ENCODE measurements at regions not wholly inside any gene's neighbourhood (a gene's known extent, or its start where the extent isn't known, plus 50 kb on each side); places are given as distances from the start of the nearest gene placed in this dataset.

DNA sequence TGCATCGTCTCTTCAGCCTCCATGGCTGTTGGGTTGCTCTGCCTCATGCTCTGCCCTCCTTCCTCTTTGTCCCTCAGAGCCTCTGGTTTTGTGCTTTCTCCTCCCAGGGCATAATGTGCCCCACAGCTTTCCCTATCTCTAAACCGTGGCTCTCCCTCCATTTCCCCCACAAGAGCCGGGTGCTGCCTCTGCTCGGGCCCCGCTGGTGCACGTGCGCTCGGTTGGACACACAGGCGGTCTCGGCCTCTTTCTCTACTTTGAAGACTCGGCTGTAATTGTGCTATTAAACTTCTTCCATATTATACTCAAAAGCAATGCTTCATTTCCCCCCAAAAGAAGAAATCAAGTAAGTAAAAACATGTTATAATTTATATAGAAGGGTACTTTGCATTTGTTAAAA, 109.7 kb upstream of the KLF14 start:
- DNase-seq (no peak), ATAC-seq (no peak)
- no peaks in the 10 kb centered on the region for H3K36me3 ChIP-seq
- in situ Hi-C loops (cut with MboI; ENCODE audit: low sequenced_read_pairs in 4 of 4) = no loop called here
- H3K4me3 ChIP-seq = no peak overlapping the region
- H3K9me3 ChIP-seq = no peaks in the 10 kb centered on the region
- H3K27ac ChIP-seq = no peak overlapping the region
- TF ChIP-seq POLR2A (IDR thresholded peaks at IDR 0.05) = no peak
- no peak for TF ChIP-seq CTCF (IDR thresholded peaks at IDR 0.05 in 4 of 5, conservative IDR thresholded peaks at IDR 0.05 in 1 of 5)
- H3K27me3 ChIP-seq = no peaks in the 10 kb centered on the region
- H3K4me1 ChIP-seq = no peaks in the 10 kb centered on the region
- intact Hi-C loops (cut with DNase I; ENCODE audit: low total_unique reads) = no loop called here

DNA sequence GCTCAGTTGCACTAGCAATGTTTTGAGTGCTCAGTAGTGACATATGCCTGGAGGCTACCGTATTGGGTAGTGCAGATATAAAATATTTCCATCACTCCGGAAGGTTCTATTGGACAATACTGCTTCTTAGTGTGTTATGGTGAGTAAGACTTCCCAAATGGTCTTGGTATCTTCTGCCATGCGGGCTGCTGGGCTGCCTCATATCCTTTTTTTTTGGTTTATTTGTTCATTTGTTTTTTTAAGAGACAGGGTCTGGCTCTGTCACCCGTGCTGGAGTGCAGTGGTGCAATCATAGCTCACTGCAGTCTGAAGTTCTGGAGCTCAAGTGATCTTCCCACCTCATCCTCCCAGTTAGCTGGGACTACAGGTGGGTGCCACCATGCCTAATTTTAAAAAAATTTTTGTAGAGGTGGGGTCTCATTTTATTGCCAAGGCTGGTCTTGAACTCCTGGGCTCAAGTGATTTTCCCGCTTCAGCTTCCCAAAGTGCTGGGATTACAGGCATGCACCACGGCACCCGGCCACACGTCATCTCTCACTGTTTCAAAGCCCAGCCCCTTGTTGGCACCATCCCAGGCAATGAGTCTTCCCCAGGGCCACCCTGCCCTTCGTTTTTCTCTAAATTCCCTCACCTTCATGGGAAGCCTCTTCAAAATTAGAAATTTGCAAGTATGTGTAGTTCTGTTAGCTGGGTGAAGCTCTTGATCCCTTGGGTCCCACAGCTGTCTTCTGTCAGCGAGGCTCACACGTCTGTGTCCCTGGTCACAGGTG, 111.0 kb upstream of the KLF14 start:
- no peaks in the 10 kb centered on the region for H3K4me1 ChIP-seq
- no peaks in the 10 kb centered on the region for H3K27me3 ChIP-seq
- intact Hi-C loops (cut with DNase I; ENCODE audit: low total_unique reads) (no loop called here), in situ Hi-C loops (cut with MboI; ENCODE audit: low sequenced_read_pairs in 4 of 4) (no loop called here)
- H3K27ac ChIP-seq = no peak overlapping the region
- no peak overlapping the region for H3K4me3 ChIP-seq
- H3K36me3 ChIP-seq = no peaks in the 10 kb centered on the region
- TF ChIP-seq CTCF (IDR thresholded peaks at IDR 0.05 in 4 of 5, conservative IDR thresholded peaks at IDR 0.05 in 1 of 5) (no peak), POLR2A (IDR thresholded peaks at IDR 0.05) (no peak)
- no peaks in the 10 kb centered on the region for H3K9me3 ChIP-seq
- ATAC-seq = no peak
- DNase-seq = no peak

DNA sequence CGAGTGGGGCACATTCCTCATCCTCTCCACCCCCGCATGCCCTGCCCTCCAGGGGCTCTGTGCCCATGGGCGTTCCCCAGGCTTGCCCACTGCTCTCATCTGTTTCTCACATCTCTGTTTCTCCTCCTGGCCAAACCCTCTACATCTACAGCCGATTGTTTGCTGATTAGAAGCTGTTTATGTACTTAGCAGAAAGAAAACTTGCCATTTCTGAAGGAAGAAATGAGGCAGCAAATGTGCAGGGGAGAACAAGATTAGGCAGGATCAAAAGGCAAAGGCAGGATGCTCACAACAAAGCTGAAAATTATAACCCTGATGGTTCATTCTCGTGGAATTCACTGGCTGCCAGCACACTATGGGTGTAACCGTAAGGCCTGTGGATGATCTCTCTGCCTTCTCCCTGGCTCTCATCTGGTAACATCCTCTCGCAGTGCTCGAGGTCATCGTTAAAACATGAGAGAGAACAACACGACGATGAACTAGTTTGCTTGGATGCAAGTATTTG, 111.6 kb upstream of the KLF14 start:
- no peak for TF ChIP-seq POLR2A (IDR thresholded peaks at IDR 0.05)
- TF ChIP-seq CTCF (IDR thresholded peaks at IDR 0.05 in 4 of 5, conservative IDR thresholded peaks at IDR 0.05 in 1 of 5) = no peak
- ATAC-seq (no peak), DNase-seq (no peak)
- Histone ChIP-seq H3K27ac (no peak overlapping the region), H3K27me3 (no peaks in the 10 kb centered on the region), H3K36me3 (no peaks in the 10 kb centered on the region), H3K9me3 (no peaks in the 10 kb centered on the region), H3K4me1 (no peaks in the 10 kb centered on the region), H3K4me3 (no peak overlapping the region)
- intact Hi-C loops (cut with DNase I; ENCODE audit: low total_unique reads) (no loop called here), in situ Hi-C loops (cut with MboI; ENCODE audit: low sequenced_read_pairs in 4 of 4) (no loop called here)

- Histone ChIP-seq H3K4me3 (no peak overlapping the region), H3K9me3 (no peaks in the 10 kb centered on the region), H3K4me1 (no peaks in the 10 kb centered on the region), H3K36me3 (peaks cover 0 to 20% of the 10 kb centered on the region in 2 donors), H3K27me3 (no peaks in the 10 kb centered on the region), H3K27ac (no peak overlapping the region)
- ATAC-seq (no peak), DNase-seq (no peak)
- in situ Hi-C loops (cut with MboI; ENCODE audit: low sequenced_read_pairs in 4 of 4) (loop anchor here in 1 of 4 donors (25.0 kb wide), 2 partner anchors 188 to 813 kb away; no protein-coding TSS in a partner anchor), intact Hi-C loops (cut with DNase I; ENCODE audit: low total_unique reads) (no loop called here)
- TF ChIP-seq POLR2A (IDR thresholded peaks at IDR 0.05) (no peak), CTCF (IDR thresholded peaks at IDR 0.05 in 4 of 5, conservative IDR thresholded peaks at IDR 0.05 in 1 of 5) (no peak)
Measured at GRCh38 chr7:130849604-130850003, 115.6 kb upstream of the KLF14 start.

All from gastrocnemius medialis (tissue), 4 donors.